ENCODE measurements at regions not wholly inside any gene's neighbourhood (a gene's known extent, or its start where the extent isn't known, plus 50 kb on each side); places are given as distances from the start of the nearest gene placed in this dataset.
"Not testable (repeated sequence)": the region's sequence is repeated elsewhere in the genome, so short reads cannot be mapped to it uniquely, and the experiment has no call there.

- CTCF ChIA-PET, result interaction anchor here (0.6 to 1.5 kb wide), 4 partner anchors 277 to 586 kb away, joined by 3 to 5 read pairs (median 4); no protein-coding TSS in a partner anchor
- POLR2A ChIA-PET, result no interaction called here
- TF ChIP-seq, protein P1, sequence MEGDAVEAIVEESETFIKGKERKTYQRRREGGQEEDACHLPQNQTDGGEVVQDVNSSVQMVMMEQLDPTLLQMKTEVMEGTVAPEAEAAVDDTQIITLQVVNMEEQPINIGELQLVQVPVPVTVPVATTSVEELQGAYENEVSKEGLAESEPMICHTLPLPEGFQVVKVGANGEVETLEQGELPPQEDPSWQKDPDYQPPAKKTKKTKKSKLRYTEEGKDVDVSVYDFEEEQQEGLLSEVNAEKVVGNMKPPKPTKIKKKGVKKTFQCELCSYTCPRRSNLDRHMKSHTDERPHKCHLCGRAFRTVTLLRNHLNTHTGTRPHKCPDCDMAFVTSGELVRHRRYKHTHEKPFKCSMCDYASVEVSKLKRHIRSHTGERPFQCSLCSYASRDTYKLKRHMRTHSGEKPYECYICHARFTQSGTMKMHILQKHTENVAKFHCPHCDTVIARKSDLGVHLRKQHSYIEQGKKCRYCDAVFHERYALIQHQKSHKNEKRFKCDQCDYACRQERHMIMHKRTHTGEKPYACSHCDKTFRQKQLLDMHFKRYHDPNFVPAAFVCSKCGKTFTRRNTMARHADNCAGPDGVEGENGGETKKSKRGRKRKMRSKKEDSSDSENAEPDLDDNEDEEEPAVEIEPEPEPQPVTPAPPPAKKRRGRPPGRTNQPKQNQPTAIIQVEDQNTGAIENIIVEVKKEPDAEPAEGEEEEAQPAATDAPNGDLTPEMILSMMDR (IDR thresholded peaks at IDR 0.05; ENCODE audit: low read depth, low read length), result no peak
- no peaks in the 10 kb centered on the region for H3K9me3 ChIP-seq (ENCODE audit: control insufficient read depth, insufficient read depth, low read length)
- H3K27me3 ChIP-seq (ENCODE audit: control insufficient read depth, insufficient read depth, low read length), result no peaks in the 10 kb centered on the region
- no peak overlapping the region for H3K27ac ChIP-seq (ENCODE audit: low read depth, low read length)
- no peak for DNase-seq (ENCODE audit: low read depth, low spot score)
- H3K4me3 ChIP-seq (ENCODE audit: low read depth, low read length), result no peak overlapping the region
Measured at GRCh38 chr5:57884346-57885102, 401.9 kb upstream of the ACTBL2 start.

- ChIA-PET POLR2A (no interaction called here), CTCF (interaction anchor here (0.7 kb wide), 1 partner anchor 25 kb away, joined by 4 read pairs; no protein-coding TSS in a partner anchor)
- H3K27me3 ChIP-seq (ENCODE audit: control insufficient read depth, insufficient read depth, low read length), result no peaks in the 10 kb centered on the region
- H3K9me3 ChIP-seq (ENCODE audit: control insufficient read depth, insufficient read depth, low read length), result no peaks in the 10 kb centered on the region
- TF ChIP-seq, protein P1 (IDR thresholded peaks at IDR 0.05; ENCODE audit: low read depth, low read length), result no peak
- no peak overlapping the region for H3K4me3 ChIP-seq (ENCODE audit: low read depth, low read length)
- DNase-seq (ENCODE audit: low read depth, low spot score), result no peak
- no peak overlapping the region for H3K27ac ChIP-seq (ENCODE audit: low read depth, low read length)
Measured at GRCh38 chr5:57880216-57880615, 397.6 kb upstream of the ACTBL2 start.

DNA sequence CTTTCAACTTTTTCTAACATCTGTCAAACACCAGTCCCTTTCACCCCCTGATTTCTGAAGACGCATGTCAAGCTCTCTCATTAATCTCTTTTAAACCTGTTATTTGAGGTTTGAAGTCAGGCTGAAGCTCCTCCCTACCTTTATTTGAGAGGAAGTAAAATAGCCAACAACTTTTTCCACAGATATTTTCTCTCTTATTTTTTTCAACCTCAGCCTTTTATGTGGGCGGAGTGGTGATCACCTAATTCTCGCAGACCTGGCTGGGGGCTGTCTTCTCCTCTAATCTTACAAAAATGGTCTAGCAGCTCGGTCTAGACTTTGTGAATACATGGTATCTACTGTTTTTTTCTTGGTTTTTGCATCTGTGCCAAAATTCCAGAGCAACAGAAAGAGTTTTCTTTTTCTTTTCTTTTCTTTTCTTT, 395.7 kb upstream of the ACTBL2 start:
- Histone ChIP-seq H3K9me3 (ENCODE audit: control insufficient read depth, insufficient read depth, low read length) (no peaks in the 10 kb centered on the region), H3K4me3 (ENCODE audit: low read depth, low read length) (no peak overlapping the region), H3K27me3 (ENCODE audit: control insufficient read depth, insufficient read depth, low read length) (no peaks in the 10 kb centered on the region), H3K27ac (ENCODE audit: low read depth, low read length) (no peak overlapping the region)
- ChIA-PET POLR2A (interaction anchor here (0.7 kb wide), 1 partner anchor 494 kb away, joined by 3 read pairs; no protein-coding TSS in a partner anchor), CTCF (interaction anchor here (0.7 to 2.5 kb wide), 3 partner anchors 10 to 579 kb away, joined by 3 to 19 read pairs (median 3); no protein-coding TSS in a partner anchor)
- TF ChIP-seq, protein P1 (IDR thresholded peaks at IDR 0.05; ENCODE audit: low read depth, low read length), result no peak
- no peak for DNase-seq (ENCODE audit: low read depth, low spot score)

- DNase-seq (ENCODE audit: low read depth, low spot score), result no peak
- ChIA-PET CTCF (no interaction called here), POLR2A (no interaction called here)
- no peaks in the 10 kb centered on the region for H3K9me3 ChIP-seq (ENCODE audit: control insufficient read depth, insufficient read depth, low read length)
- H3K27me3 ChIP-seq (ENCODE audit: control insufficient read depth, insufficient read depth, low read length), result no peaks in the 10 kb centered on the region
- TF ChIP-seq, protein P1 (IDR thresholded peaks at IDR 0.05; ENCODE audit: low read depth, low read length), result no peak
- H3K4me3 ChIP-seq (ENCODE audit: low read depth, low read length), result no peak overlapping the region
- no peak overlapping the region for H3K27ac ChIP-seq (ENCODE audit: low read depth, low read length)
Measured at GRCh38 chr5:57871496-57871895, 388.9 kb upstream of the ACTBL2 start.

DNA sequence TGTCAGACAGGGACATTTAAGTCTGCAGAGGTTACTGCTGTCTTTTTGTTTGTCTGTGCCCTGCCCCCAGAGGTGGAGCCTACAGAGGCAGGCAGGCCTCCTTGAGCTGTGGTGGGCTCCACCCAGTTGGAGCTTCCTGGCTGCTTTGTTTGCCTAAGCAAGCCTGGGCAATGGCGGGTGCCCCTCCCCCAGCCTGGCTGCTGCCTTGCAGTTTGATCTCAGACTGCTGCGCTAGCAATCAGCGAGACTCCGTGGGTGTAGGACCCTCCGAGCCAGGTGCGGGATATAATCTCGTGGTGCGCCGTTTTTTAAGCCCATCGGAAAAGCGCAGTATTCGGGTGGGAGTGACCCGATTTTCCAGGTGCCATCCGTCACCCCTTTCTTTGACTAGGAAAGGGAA, 387.7 kb upstream of the ACTBL2 start:
- H3K27ac ChIP-seq (ENCODE audit: low read depth, low read length); H3K27me3 ChIP-seq (ENCODE audit: control insufficient read depth, insufficient read depth, low read length); CTCF ChIA-PET; DNase-seq (ENCODE audit: low read depth, low spot score); H3K9me3 ChIP-seq (ENCODE audit: control insufficient read depth, insufficient read depth, low read length); POLR2A ChIA-PET; H3K4me3 ChIP-seq (ENCODE audit: low read depth, low read length): not testable (repeated sequence)
